ENCODE measurements at regions not wholly inside any gene's neighbourhood (a gene's known extent, or its start where the extent isn't known, plus 50 kb on each side); places are given as distances from the start of the nearest gene placed in this dataset.
"Not testable (repeated sequence)": the region's sequence is repeated elsewhere in the genome, so short reads cannot be mapped to it uniquely, and the experiment has no call there.

DNA sequence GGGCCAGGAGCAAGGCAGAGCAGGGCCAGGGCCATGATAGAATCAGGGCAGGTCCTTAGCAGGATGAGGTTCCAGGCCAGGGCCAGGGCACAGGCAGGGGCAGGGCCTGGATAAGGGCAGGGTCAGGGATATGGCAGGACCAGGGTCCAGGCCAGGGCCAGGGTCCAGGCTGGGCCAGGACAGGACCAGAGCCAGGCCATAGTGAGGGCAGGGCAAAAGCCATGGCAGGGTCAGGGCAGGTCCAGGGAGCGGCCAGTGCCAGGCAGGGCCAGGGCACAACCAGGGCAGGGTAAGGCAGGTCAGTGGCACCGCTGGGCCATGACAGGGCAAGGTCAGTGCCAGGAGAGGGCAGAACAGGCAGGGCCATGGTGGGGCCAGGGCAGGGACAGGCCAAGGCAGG lies 152.2 kb downstream of the LIPI start:
- DNase-seq (peak; percentile 61), ATAC-seq (no peak)
- Histone ChIP-seq H3K9me3 (no peaks in the 10 kb centered on the region), H3K4me1 (no peaks in the 10 kb centered on the region), H3K27ac (no peak overlapping the region), H3K27me3 (no peaks in the 10 kb centered on the region), H3K4me3 (no peak overlapping the region), H3K36me3 (no peaks in the 10 kb centered on the region)
- TF ChIP-seq, protein P1, sequence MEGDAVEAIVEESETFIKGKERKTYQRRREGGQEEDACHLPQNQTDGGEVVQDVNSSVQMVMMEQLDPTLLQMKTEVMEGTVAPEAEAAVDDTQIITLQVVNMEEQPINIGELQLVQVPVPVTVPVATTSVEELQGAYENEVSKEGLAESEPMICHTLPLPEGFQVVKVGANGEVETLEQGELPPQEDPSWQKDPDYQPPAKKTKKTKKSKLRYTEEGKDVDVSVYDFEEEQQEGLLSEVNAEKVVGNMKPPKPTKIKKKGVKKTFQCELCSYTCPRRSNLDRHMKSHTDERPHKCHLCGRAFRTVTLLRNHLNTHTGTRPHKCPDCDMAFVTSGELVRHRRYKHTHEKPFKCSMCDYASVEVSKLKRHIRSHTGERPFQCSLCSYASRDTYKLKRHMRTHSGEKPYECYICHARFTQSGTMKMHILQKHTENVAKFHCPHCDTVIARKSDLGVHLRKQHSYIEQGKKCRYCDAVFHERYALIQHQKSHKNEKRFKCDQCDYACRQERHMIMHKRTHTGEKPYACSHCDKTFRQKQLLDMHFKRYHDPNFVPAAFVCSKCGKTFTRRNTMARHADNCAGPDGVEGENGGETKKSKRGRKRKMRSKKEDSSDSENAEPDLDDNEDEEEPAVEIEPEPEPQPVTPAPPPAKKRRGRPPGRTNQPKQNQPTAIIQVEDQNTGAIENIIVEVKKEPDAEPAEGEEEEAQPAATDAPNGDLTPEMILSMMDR (IDR thresholded peaks at IDR 0.05), result no peak
- intact Hi-C loops (cut with DNase I), result no loop called here

DNA sequence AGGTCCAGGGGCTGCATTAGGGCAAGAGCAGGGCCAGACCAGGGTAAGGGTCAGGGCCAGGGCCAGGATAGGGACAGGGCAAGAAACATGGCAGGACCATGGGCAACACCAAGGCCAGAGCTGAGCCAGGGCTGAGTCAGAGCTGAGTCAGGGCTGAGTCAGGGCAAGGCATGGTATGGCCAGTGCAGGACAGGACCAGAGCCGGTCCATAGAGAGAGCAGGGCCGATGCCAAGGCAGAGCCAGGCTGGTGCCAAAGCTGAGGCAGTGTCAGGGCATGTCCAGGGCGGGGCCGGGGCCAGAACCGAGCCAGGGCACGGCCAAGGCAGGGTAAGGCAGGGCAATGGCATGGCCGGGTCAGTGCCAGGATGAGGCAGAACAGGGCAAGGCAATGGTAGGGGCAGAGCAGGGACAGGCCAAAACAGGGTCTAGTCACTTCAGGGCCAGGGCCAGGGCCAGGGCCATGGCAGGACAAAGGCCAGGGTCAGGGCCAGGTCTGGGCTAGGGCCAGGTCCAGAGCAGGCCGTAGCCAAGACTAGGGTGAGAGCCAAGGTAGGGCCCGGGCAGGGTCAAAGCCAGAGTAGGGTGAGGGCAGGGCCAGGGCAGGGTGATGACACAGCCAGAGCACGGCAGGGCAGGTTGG lies 152.8 kb downstream of the LIPI start:
- DNase-seq (peak; percentile 58), ATAC-seq (peak; percentile 14)
- H3K4me3 ChIP-seq; intact Hi-C loops (cut with DNase I); H3K4me1 ChIP-seq; H3K36me3 ChIP-seq; H3K27me3 ChIP-seq; H3K27ac ChIP-seq; H3K9me3 ChIP-seq: not testable (repeated sequence)

DNA sequence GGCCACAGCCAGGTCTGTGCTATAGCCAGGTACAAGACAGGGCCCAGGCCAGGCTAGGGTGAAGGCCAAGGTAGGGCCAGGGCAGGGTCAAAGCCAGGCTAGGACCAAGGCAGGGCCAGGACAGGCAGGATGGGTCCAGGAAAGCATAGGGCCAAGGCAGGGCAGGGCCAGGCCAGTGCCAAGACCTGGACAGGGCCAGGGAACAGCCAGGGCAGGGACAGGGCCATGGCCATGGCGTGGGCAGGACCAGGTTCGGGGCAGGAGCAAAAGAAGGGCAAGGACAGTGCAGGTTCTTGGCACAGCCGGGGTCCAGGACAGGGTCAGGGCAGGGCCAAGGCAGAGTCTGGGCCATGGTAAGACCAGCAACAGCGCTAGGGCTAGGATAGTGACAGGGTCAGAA lies 153.4 kb downstream of the LIPI start:
- TF ChIP-seq, protein P1 (IDR thresholded peaks at IDR 0.05), result no peak
- Histone ChIP-seq H3K27ac (no peak overlapping the region), H3K4me1 (no peaks in the 10 kb centered on the region), H3K27me3 (no peaks in the 10 kb centered on the region), H3K9me3 (no peaks in the 10 kb centered on the region), H3K36me3 (no peaks in the 10 kb centered on the region), H3K4me3 (no peak overlapping the region)
- no peak for DNase-seq
- ATAC-seq, result no peak
- intact Hi-C loops (cut with DNase I), result no loop called here

DNA sequence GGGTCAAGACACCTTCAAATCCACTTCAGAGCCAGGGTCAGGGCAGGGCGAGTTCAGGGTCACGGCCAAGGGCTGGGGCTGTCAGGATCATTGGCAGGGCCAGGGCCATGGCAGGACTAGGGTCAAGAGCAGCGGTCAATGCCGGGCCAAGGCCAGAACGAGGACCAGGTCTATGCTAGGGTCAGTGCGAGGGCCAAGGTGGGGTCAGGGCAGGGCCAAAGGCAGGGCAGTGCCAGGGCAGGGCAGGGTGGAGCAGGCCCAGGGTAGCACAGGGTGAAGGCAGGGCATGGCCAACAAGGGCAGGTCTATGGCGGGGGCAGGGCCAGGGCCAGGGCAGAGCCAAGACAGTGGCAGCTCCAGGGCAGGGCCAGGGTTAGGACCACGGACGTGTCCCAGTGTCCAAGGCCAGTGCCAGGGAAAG lies 154.0 kb downstream of the LIPI start:
- H3K4me3 ChIP-seq, result no peak overlapping the region
- TF ChIP-seq, protein P1 (IDR thresholded peaks at IDR 0.05), result no peak
- no peaks in the 10 kb centered on the region for H3K36me3 ChIP-seq
- no peaks in the 10 kb centered on the region for H3K27me3 ChIP-seq
- H3K4me1 ChIP-seq, result no peaks in the 10 kb centered on the region
- intact Hi-C loops (cut with DNase I), result no loop called here
- H3K27ac ChIP-seq, result no peak overlapping the region
- ATAC-seq, result no peak
- peak; percentile 57 for DNase-seq
- H3K9me3 ChIP-seq, result no peaks in the 10 kb centered on the region

DNA sequence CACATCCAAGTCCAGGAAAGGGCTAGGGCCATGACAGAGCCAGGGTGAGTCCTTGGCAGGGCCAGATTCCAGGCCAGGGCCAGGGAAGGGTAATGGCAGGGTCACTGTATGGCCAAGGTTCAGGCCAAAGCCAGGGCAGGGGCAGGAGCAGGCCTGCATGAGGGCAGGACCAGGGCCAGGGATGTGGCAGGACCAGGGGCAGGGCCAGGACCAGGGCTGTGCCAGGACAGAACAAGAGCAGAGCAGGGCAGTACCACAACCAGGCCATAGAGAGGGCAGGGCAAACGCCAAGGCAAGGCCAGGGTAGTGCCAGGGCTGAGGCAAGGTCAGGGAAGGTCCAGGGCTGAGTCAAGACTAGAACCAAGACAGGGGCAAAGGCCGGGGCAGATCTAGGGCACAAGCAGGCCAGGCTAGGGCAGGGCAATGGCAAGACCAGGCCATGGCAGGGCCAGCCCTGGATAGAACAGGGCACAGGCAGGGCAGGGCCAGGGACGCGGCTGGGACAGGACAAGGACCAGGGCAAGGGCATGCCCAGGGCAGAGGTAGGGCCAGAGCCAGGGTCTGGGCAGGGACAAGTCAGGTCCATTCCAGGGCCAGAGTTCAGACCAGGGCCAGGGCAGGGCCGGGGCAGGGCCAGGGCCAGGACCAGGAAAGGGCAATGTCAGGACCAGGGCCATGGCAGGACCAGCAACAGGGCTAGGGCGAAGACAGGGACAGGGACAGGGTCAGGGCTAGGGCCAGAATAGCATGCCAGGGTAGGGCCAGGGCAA lies 154.8 kb downstream of the LIPI start:
- H3K4me1 ChIP-seq; H3K27ac ChIP-seq; ATAC-seq; H3K9me3 ChIP-seq; H3K4me3 ChIP-seq; H3K36me3 ChIP-seq; DNase-seq; H3K27me3 ChIP-seq; intact Hi-C loops (cut with DNase I): not testable (repeated sequence)

DNA sequence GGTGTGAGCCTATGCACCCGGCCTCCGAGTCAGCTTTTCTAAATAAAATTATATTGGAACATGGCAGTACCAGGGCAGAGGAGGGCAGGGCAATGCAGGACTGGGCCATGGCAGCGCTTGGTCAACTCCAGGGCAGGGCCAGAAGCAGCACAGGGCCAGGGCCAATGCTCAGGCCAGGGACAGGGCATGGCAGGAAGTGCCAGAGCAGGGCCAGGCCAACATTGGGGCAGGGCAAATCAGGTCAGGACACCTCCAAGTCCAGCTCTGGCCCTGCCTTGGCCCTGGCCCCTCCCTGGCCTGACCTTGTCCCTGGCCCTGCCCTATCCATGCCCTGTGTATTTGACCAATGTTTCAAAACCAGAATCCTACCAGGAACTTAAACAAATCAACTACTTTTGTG lies 156.1 kb downstream of the LIPI start:
- no peaks in the 10 kb centered on the region for H3K36me3 ChIP-seq
- intact Hi-C loops (cut with DNase I), result no loop called here
- no peak for DNase-seq
- no peak overlapping the region for H3K27ac ChIP-seq
- no peak for ATAC-seq
- no peaks in the 10 kb centered on the region for H3K27me3 ChIP-seq
- no peaks in the 10 kb centered on the region for H3K9me3 ChIP-seq
- H3K4me3 ChIP-seq, result no peak overlapping the region
- no peaks in the 10 kb centered on the region for H3K4me1 ChIP-seq
- TF ChIP-seq, protein P1 (IDR thresholded peaks at IDR 0.05), result no peak
